ENCODE measurements at regions not wholly inside any gene's neighbourhood (a gene's known extent, or its start where the extent isn't known, plus 50 kb on each side); places are given as distances from the start of the nearest gene placed in this dataset.

DNA sequence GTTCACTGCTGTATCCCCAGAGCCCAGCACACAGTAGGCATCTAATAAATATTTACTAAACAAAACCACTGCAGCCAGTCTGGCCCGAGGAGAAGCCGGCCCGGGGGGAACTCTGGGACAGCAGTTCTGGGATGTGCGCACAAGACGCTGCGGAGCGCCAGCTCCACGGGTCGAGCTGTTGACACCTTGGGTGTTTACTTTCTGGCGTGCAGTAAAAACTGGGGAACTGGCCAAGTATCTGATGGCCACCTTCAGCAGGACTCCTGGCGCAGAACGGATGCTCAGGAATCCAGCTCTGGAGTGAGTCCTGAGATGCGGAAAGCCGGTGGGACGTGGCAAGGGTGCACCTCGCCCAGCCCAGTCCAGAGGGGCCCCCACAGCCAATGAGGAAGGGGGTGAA, 65.6 kb downstream of the NCOR2 start:
- peak overlapping the region in 2 of 3 experiments; percentile 84 to 98; a peak in 6 of 7 replicates for H3K27ac Mint-ChIP-seq
- Histone ChIP-seq H3K4ac (ENCODE audit: low read depth, low read length) (no peak overlapping the region), H4K91ac (ENCODE audit: insufficient read length, low read depth, low read length) (peak overlapping the region; percentile 40), H3K23me2 (ENCODE audit: insufficient read length, low read depth, low read length, poor library complexity, severe bottlenecking) (no peaks in the 10 kb centered on the region), H3K56ac (ENCODE audit: insufficient read length, low read depth, low read length) (no peak overlapping the region), H3K14ac (ENCODE audit: insufficient read depth, low read length) (no peak overlapping the region), H3K79me2 (ENCODE audit: insufficient read depth, low read length) (peaks cover 36% of the 10 kb centered on the region; the same call in 1 of the 2 replicates), H3K4me1 (ENCODE audit: insufficient read depth, low read length) (peaks cover 5% of the 10 kb centered on the region; the same call in 1 of the 2 replicates), H3K9ac (ENCODE audit: extremely low read depth, insufficient read length, low read length) (no peak overlapping the region), H3K4me2 (ENCODE audit: insufficient read depth, insufficient read length, low read length) (no peak overlapping the region), H2BK12ac (ENCODE audit: insufficient read length, low read depth, low read length) (no peak overlapping the region), H2BK120ac (ENCODE audit: low read depth, low read length, poor library complexity, severe bottlenecking) (no peak overlapping the region), H3K9me3 (ENCODE audit: control insufficient read depth, low read depth, low read length) (no peaks in the 10 kb centered on the region), H3K23ac (ENCODE audit: insufficient read length, low read depth, low read length) (no peak overlapping the region), H2AK5ac (ENCODE audit: insufficient read length, low read length) (no peak overlapping the region), H4K20me1 (ENCODE audit: control insufficient read depth, insufficient read depth, insufficient read length) (no peaks in the 10 kb centered on the region), H2BK5ac (ENCODE audit: insufficient read length, low read length) (no peak overlapping the region), H3T11ph (ENCODE audit: low read length) (no peak overlapping the region), H4K8ac (replicated peaks; ENCODE audit: insufficient read length, low read depth, low read length) (no peak overlapping the region), H3K27ac (ENCODE audit: insufficient read length, low read depth, low read length) (no peak overlapping the region), H3K18ac (ENCODE audit: insufficient read length, low read depth, low read length) (no peak overlapping the region), H2BK20ac (ENCODE audit: low read depth, low read length, poor library complexity, severe bottlenecking) (no peak overlapping the region), H4K5ac (ENCODE audit: insufficient read length, low read depth, low read length) (no peak overlapping the region), H2AFZ (ENCODE audit: low read length) (no peak overlapping the region), H3K79me1 (ENCODE audit: insufficient read depth, low read depth, low read length, poor library complexity, severe bottlenecking) (peaks cover 19% of the 10 kb centered on the region), H2BK15ac (ENCODE audit: low read depth, low read length) (no peak overlapping the region), H3K27me3 (ENCODE audit: insufficient read depth, low read length) (no peaks in the 10 kb centered on the region)
- peak overlapping the region in 1 of 2 experiments; percentile 38; a peak in 1 of 5 replicates for H3K4me3 Mint-ChIP-seq
- TF ChIP-seq, protein P1, sequence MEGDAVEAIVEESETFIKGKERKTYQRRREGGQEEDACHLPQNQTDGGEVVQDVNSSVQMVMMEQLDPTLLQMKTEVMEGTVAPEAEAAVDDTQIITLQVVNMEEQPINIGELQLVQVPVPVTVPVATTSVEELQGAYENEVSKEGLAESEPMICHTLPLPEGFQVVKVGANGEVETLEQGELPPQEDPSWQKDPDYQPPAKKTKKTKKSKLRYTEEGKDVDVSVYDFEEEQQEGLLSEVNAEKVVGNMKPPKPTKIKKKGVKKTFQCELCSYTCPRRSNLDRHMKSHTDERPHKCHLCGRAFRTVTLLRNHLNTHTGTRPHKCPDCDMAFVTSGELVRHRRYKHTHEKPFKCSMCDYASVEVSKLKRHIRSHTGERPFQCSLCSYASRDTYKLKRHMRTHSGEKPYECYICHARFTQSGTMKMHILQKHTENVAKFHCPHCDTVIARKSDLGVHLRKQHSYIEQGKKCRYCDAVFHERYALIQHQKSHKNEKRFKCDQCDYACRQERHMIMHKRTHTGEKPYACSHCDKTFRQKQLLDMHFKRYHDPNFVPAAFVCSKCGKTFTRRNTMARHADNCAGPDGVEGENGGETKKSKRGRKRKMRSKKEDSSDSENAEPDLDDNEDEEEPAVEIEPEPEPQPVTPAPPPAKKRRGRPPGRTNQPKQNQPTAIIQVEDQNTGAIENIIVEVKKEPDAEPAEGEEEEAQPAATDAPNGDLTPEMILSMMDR (conservative IDR thresholded peaks at IDR 0.05), result no peak
- no peaks in the 10 kb centered on the region; the same call in 1 of the 2 replicates for H3K27me3 Mint-ChIP-seq (ENCODE audit: low read depth)
- no peaks in the 10 kb centered on the region for H3K9me3 Mint-ChIP-seq
- DNase-seq, result no peak
- H3K36me3 Mint-ChIP-seq (ENCODE audit: insufficient read depth in 1 of 3, low read depth in 3 of 3), result peaks cover 4 to 6% (median 6%) of the 10 kb centered on the region in 3 experiments; a peak in 5 of 7 replicates
- peaks cover 64 to 87% of the 10 kb centered on the region in 2 experiments for H3K4me1 Mint-ChIP-seq
- WGBS (ENCODE audit: extremely low coverage, insufficient read length, low lambda C conversion rate), result no CpG with 5 or more reads among the region's 16 CpGs

All from H9 (cell line).